ENCODE measurements at regions not wholly inside any gene's neighbourhood (a gene's known extent, or its start where the extent isn't known, plus 50 kb on each side); places are given as distances from the start of the nearest gene placed in this dataset.
"Not testable (repeated sequence)": the region's sequence is repeated elsewhere in the genome, so short reads cannot be mapped to it uniquely, and the experiment has no call there.

DNA sequence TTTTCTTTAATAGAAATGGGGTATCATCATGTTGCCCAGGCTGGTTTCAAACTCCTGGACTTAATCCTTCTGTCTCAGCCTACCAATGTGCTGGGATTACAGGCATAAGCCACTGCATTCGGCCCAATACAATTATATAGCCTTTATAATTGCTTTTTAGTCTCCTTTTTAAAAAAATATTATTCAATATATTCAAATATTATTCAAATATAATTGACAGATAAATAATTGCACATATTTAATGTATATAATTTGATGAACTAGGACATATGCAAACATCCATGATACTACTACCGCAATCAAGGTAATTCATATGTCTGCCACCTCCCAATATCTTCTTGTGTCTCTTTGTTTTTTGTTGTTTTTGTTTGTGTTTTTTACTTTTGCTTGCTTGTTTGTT, 894.2 kb upstream of the PTPRD start:
- no peak for DNase-seq (ENCODE audit: low read depth)

DNA sequence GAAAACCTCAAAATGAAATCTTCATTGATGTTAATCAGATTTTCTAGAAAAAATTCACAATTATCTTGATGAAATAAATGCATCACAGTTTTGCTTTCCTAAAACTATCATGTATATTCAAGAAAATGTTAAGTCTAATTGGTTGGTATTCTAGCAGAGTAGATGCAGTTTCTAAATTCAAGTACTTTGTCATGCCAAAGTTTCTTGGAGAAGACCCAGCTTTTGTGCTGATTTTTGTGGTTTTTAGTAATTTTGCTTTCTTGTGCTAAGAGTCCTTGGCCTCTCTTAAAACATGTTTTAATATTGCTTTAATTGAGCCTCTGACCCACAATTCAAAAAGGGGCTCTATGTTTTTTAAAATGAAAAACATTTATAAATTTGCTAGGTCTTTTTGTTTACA, 924.8 kb upstream of the PTPRD start:
- no peak for DNase-seq (ENCODE audit: low read depth)

DNA sequence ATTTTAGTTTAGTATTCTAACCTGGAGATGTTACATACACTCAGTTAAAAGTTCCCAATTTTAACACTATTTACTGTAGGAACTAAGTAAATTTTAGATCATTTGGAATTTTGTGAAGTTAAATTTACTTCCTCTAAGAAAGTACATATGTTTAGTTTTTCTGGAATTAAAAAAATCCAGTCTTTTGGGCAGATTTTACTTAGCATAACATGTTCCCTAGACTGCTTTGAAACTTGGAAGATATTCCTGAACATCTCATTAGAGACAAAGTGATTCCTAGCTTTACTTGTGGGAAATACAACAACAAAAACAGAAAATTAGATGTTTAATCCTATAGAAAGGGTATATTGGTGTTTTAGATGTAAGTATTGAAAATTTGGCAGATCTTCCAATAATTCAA, 930.0 kb upstream of the PTPRD start:
- no peak for DNase-seq (ENCODE audit: low read depth)

DNA sequence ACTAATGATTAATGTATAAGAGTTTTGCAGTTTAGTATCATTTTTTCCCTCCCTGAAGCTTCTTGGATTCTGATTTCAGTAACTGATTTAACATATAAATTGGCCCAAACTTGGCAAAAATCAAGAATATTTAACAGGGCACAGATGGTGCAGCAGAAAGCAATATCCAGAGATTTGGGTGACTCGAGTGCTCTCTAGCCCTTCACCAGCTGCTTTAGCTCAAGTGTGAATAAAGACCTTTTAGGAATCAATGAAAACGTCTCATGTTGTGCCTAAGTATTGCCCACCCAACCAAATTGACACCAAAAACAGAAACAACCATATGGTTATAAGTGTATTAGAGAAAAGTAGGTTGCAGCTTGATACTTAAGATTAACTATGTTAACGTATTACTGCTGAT, 933.4 kb upstream of the PTPRD start:
- no peak for DNase-seq (ENCODE audit: low read depth)

DNA sequence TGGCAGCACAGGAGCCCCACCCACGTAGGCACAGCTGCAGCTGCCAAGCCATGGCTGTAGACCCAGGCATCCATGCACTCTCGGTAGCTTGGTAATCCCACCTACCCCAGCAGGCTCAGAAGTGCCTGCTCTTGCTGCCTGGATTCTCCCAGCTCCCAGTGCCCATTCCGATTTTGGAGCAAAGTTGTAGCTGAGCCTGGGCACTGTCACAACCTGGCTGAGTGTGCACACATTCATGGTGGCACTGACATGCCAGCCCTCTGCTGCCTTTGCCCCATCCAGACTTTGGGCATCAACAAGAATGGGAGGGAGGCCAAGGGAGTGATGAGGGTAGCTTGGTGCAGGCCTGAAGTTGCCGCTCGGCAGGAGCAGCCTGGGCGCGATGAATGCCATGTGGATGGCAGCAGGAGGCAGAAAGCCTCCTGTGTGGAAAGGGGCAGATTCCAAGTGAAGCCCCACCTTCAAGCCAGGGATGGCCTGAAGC, 936.6 kb upstream of the PTPRD start:
- DNase-seq (ENCODE audit: low read depth), result no peak

DNA sequence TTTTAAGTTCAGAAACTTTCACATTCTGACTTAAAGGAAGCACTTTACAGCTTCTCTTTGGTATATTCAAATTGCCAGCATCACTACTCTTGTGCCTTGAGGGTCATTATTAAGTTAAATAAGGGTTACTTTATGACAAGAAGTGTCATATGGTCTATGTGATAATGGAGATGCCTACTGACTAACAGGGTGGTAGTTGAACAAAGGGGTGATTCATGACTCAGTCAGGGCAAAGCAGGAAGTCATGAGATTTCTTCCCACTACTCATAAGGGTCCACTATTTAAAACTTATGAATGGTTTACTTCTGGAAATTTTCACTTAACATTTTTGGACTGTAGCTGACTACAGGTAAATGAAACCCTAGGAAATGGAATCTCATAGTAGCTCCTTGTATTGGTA, 938.3 kb upstream of the PTPRD start:
- no peak for DNase-seq (ENCODE audit: low read depth)

DNA sequence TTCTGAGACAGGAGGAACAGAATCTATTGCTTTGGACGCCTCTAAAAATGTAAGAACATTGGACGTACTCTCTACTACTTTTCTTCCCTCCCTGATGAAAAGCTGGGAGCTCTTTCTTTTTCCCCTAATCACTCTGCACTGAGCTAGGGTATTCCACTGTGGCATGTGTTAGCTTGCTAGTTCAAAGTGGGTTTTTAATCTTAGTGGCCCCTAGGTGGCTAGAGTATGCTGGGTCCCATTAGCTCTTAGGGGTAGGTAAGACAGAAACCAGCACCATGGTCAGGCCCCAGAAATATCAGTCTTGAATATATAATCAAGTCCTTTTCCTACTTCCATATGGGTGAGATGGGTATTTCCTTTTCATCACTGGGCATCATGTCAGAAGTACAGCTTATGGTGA, 945.2 kb upstream of the PTPRD start:
- no peak for DNase-seq (ENCODE audit: low read depth)

DNA sequence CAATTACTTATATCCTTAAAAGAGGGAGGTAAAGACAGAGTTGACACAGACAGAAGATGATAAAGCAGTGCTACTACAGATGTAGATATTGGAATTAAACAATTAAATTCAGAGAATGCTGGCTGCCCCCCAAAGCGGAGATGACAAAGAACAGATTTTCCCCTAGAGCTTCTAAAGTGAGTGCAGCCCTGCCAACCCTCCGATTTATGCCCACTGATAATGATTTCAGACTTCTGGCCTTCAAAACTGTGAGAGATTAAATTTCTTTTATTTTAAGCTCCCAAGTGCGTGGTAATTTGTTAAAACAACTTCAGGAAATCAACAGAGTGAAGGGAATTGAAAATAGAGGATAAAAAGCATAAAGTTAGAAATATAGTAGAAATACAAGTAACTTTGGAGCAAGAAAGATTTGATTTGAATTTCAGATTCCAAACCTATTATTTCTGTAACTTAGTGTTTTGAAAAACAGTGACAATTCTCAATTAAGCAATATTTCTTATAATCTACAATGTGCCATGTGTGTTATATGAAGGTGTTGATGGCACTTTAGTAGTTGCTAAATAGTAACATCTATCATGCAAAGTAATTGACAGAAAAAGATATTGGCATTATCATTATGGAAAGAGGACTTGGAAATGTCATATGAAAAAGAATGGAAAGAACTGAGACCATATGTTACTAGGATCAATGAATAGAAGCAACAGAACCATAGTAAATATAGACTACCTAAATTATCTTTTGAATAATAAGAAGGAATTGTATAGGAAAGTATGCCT, 946.4 kb upstream of the PTPRD start:
- DNase-seq (ENCODE audit: low read depth), result no peak

DNA sequence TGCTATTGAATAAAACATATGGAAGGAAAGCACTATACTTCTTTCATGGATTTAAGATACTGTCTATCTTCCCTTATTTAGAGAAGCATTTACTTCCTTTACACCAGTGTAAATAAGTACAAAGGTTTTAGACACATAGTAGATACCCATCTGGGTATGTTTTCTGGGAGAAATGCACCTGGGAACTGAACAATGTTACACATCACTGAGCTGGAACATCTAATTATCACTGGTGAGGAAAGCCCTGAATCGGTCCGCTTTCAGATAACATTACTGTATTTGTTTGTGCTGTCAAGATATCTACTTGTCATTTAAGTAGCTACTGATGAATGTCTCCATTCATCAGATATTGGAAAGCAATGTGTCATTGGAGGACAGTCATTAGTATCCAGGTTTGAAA, 964.7 kb upstream of the PTPRD start:
- no peak for DNase-seq (ENCODE audit: low read depth)

DNA sequence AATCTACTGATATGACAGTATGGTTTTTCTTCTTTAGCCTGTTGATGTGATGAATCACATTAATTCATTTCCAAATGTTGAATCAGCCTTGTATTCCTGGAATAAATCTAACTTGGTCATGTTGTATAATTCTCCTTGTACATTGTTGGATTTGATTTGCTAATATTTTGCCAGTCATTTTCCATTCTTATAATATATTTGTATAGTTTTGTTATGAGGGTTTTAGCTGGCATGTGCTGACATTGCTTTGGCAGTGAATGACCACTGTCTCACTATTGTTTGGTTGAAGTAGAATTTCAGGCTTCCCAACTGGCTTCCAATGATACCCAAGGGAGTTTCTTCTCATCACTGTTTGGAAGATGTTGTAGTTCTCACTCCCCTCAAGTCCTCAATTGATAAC, 983.0 kb upstream of the PTPRD start:
- DNase-seq (ENCODE audit: low read depth), result no peak

DNA sequence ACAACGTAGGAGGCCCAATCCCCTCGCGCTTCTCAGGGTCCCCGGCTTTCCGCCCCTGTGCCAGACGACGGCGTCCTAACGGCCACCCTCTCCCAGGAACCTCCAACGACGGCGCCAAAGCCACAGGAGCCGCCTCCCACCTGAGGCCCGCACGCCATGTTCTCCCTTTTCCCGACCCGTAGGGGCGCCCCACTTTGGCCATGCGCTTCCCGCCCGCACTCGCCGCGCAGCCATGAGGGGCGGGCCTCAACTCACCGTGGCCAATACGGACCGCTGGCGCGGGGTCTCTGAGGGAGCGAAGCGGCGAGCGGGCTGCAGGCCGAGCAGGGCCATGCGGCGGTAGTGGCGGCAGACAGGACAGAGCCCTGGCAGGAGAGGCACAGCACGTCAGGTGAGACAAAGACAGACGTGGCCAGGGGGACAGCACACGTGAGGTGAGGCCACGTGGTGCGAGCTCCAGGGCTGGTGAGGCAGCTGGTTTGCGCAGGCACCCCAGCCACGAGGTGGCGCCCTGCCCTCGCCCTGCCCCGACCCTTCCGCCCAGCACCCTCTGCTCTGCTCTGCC, 1005.5 kb upstream of the PTPRD start:
- no peak for DNase-seq (ENCODE audit: low read depth)

DNA sequence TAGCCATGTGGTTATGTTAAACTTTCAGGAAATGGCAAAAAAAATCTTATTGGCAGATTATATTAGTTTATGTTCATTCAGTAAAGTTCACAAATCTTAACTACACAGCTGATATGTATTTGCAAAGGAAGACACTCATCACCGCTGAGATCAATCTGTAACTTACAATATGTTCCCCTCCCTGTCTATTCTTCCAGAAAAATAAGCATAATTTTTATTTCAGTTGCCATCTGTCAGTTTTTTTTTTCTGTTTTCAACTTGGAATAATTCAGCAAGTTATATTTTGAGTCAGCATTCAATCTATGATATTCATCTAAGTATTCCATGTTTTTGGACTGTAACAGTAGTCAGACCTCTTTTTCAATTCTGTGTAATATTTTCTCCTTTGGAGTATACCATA, 1019.9 kb upstream of the PTPRD start:
- no peak for DNase-seq (ENCODE audit: low read depth)

DNA sequence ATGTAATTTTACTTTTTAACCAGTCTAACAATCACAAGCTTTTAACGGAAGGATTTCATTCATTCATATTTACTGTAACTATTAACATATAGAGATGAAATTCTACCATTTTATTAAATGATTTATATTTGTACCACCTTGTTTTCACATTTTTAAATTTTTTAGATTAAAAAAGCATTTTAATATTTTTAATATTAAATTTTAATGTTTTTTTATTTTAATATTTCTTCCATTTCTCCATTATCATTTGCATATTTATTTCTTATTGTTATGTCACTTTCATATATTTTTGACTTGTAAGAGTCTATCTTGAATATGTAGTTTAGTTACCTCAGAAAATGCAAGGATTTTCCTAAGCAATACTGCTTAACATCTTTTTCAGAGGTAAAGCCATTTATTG, 1034.0 kb upstream of the PTPRD start:
- no peak for DNase-seq (ENCODE audit: low read depth)

DNA sequence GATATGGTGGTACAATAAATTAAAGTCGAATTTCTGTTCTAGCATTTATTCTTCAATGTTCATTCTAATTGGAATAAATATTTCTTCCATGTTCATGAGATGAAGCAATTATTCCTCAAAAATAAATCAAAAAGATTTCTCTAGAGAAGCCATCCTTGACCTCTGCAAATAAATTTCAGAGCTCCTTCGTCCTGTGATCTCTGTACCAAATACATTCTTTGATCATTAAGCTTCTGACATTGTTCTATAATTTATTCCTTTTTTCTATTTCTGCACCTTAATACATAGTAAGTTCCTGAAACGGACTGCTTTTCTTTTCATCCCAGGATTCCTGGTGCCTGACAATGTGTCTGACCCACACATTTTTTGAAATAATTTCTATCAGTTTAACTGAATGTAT, 1039.3 kb upstream of the TYRP1 start:
- no peak for DNase-seq (ENCODE audit: low read depth)

DNA sequence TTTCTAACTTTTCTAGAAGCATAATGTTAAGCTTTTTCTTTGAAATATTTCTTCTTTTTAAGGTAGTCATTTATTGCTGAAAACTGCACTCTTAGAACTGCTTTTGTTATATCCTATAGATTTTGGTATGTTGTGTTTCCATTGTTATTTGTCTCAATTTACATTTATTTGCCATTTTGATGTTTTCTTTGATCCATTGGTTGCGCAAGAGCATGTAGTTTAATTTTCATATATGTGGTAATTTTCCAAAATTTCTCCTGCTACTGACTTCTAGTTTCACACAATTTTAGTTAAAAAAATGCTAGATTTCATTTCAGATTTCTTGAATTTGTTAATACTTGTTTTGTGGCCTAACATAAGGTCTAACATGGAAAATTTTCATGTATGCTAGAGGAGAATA, 1029.3 kb upstream of the TYRP1 start:
- DNase-seq (ENCODE audit: low read depth), result no peak

DNA sequence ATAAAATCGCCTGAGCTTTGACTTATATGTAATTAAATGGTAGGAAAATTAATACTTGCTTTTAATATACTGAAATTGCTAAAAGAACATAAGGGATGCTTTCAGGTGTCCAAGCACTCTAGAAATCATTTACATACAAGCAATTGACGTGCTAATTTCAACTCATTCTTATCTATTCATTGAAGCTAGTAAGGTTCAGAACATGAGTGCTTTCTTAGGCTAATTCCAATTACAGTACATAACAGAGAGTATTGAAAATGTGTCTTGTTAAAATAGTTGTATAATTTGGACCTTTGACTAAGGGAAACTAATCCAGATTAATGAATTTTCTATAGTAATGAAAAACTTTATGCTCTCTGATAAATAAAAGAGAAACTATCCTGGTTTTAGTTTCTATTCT, 1016.4 kb upstream of the TYRP1 start:
- no peak for DNase-seq (ENCODE audit: low read depth)

DNA sequence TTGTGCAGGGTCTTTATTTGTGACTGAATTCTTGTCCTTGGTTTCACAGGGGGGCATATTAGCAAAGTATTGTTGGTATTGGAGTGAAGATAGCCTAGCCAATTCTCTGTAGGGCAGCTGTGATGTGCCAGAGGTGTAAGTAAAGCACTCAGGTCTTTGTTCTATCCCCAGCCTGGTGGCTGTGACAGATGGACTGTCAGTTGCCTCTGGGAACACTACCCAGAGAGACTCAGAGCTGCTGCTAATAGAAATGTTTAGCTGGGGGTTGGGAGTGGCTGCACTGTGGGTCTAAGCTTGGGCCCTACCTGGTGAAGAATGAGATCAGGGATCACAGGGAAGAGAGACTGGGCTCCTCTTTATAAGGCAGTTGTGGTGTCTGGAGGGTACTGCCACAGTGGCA, 1006.5 kb upstream of the TYRP1 start:
- no peak for DNase-seq (ENCODE audit: low read depth)

DNA sequence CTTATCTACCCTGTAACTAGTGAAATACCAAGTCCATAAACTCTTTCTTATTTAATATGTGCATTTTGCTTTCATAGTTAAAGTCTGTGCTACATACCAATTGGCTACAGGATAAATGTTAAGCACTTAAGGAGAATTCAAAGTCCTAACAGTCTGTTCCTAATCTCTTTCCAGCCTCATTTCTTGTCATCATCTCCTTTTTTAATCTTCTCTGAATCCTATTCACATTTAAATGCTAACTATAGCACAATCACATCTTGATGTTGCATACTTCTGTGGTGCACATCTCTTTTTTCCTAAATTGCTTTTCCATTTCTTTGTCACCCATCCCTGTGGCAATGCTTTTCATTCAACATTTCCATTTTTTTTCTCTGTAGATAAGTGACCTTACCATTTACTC, 996.1 kb upstream of the TYRP1 start:
- DNase-seq (ENCODE audit: low read depth), result no peak

DNA sequence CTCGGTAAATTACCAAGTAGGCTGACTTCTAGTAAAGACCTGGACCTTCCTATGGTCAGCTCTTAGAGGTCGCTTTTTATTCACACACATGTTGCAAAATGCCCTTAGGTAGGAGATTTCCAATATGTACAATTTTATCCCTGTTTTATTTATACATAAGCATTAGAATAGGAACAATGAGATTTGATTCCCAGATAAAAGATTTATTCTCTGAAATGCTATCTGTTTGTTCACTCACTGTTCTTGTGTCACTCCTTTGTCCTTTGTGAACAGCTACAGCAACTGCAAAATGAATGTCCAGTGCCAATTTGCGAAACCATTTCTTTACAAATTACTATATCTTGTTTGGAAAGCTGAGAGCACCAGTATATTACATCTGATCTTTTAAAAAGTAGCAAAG, 991.5 kb upstream of the TYRP1 start:
- no peak for DNase-seq (ENCODE audit: low read depth)

DNA sequence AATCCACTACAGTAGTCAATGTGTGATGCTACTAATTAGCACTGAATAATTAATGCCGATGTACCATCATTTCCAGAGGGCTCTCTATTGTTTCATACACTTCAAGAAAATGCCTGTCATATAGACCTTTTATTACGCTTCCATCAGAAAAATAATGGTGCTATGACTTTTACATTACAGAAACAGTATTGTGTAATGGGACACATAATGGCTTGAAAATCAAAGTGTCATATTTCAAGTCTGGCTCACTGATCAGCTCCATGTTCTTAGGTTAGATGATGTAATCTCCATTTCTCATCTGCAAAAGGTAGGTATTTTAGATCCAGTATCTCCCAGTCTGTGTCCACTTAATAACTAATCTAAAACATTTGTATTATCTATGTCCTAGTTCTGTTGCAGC, 990.6 kb upstream of the TYRP1 start:
- DNase-seq (ENCODE audit: low read depth), result no peak

DNA sequence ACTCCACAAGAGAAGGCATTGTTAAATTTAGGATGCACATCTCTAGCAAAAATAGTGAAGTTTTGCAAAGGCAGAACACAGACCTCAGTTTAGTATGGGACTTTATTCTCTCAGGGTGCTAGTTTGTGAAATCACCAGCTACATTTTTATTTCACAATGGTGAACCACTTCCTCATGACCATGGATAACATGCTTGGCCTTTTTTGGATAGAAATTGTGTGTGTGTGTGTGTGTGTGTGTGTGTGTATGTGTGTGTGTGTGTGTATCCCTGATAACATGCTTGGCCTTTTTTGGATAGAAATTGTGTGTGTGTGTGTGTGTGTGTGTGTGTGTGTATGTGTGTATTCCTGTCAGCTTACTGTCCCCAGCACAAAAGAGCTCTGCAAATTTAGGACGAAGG, 989.0 kb upstream of the TYRP1 start:
- not testable (repeated sequence) for DNase-seq (ENCODE audit: low read depth)

DNA sequence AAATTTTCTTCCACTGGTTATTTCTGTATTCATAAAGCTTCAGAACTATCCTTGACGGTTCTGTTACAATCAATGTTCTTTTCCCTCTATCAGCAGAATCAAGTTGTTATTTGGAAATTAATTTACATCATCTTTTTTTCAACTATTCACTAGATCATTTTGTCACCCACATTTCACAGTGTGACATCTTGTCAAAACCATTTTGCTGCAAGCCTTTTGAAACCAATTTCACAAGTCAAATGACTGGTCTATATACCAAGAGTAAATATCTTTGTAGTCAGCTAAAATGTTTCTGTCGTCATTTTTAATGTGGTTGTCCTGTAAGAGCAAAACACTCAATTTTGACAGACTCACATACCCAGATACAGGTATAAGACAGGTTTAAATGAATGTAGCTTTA, 984.3 kb upstream of the TYRP1 start:
- DNase-seq (ENCODE audit: low read depth), result no peak

DNA sequence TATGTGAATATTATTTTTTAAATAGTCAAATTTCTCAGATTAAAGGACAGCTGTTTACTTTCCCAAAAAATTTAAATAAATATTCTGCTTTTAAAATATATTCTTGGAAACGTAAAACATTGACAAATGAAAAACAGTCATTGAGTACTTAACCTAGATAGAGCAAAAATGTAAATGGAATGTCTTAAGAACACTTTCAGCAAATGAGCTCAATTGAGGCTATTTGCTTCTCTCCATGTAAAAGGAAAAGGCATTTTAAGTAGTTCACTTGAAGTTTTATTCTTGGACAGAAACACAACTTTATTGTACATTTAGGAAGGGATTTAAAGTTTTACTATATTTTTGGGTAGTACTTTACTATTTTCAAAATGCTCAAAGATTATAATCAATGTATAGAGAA, 983.6 kb upstream of the TYRP1 start:
- DNase-seq (ENCODE audit: low read depth), result no peak

DNA sequence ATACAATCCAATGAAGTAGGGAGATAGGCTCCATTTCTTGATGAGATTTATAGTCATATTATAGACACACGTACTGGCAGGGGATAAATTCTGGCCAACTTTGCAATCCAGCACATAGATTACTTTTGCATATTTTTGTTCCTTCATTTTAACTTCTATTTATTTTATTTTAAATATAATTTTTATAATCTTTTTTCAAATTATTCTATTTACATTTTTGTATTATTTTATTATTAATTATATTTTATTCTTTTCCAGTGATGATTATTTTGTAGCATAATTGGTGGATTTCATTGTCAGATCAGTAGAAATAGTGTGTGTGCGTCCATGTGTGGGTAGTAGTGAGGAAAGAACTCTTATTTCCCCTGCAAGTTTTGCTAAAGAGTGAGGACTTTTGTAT, 980.1 kb upstream of the TYRP1 start:
- no peak for DNase-seq (ENCODE audit: low read depth)
